NOMO-1 (cell line): ENCODE measurements at regions not wholly inside any gene's neighbourhood (a gene's known extent, or its start where the extent isn't known, plus 50 kb on each side); places are given as distances from the start of the nearest gene placed in this dataset.

Source experiments
- DNase-seq, 2 experiments: peaks; one replicate each; lab custom pipeline; 2025; ENCODE audit not compliant: unreplicated experiment in 2 of 2; lab: John Stamatoyannopoulos, UW

GRCh38 chr10:131519723-131520605 lies 208.4 kb upstream of the TCERG1L start:
- no peak for DNase-seq

- DNase-seq: no peak
These were observed 220.0 kb upstream of the TCERG1L start for GRCh38 chr10:131531265-131532190.

DNA sequence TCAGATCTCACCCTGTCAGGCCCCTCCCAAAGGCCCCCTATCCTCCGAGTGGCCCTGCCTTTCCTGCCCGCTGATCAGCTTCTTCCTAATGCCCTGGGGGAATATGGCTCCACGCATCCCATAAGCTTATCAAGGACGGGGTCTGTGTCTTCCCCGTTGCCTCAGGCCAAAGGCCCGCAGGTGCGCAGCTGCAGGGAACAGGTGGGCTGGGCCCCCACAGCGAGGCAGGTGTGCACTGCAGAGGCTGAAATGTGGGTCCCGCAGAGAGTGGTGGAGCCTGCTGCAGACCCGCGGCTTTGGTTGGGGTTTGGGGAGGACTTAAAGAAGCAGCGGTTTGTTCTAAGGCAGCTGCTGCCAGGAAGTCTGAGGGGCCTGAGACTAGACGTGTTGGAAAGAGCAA lies 220.8 kb upstream of the TCERG1L start:
- DNase-seq: no peak

GRCh38 chr10:131532745-131533341 lies 221.3 kb upstream of the TCERG1L start:
- no peak for DNase-seq

- no peak for DNase-seq
These were observed 222.5 kb upstream of the TCERG1L start for GRCh38 chr10:131533846-131534526.

DNA sequence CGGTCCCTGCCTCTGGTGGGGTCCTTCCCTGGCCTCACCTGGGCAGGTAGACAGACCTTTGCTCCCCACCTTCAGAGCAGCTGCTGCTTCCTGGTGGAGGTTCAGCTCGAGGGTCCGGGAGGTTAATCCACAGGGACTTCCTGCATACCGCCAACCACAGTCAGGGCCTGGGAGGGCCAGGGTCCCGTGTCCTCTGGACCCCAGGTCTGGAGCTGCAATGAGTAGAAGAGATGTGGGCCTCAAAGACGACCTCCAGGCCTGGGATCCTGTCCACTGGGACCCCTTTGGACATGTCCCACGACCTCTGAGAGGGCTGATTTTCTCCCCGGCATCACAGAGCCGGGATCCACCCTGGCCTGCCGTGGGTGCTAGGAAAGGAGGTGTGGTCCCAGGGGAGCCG lies 223.3 kb upstream of the TCERG1L start:
- DNase-seq: no peak

GRCh38 chr10:131536676-131537075 lies 225.2 kb upstream of the TCERG1L start:
- DNase-seq: no peak

DNA sequence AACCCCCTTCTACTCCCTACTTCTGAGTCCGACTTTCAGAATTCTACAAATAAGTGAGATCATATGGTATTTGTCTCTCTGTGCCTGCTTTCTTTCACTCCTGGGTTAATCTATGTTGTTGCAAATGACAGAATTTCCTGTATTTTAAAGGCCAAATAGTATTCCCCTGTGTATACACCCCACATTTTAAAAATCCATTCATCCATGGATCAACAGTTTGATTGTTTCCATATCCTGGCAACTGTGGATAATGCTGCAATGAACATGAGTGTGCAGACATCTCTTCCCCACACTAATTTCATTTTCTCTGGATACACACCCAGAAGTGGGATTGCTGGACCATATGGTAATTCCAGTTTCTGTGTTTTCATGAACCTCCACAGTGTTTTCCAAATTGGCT lies 225.8 kb upstream of the TCERG1L start:
- no peak for DNase-seq

DNA sequence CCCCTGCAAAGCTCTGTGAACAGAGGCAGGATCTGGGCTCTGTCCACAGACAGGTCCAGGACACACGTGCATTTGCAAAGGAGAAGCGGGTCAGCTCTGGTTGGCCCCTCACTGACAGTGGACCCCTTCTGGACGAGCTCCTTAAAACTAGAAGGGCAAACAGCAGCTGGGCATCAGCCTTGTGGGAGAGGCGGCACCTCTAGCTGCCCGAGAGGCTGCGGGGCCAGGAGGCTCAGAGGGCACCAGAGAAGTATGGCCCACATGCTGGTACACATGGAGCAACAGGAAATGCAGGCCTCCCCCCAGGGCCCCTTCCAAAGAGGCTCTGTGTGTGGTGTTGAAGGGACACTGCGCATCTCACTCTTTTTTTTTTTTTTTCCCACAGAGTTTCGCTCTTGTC lies 233.0 kb upstream of the TCERG1L start:
- DNase-seq: no peak

- DNase-seq: no peak
These were observed 234.7 kb upstream of the TCERG1L start for GRCh38 chr10:131546086-131546810.

GRCh38 chr10:131547129-131547799 lies 235.7 kb upstream of the TCERG1L start:
- no peak for DNase-seq

DNA sequence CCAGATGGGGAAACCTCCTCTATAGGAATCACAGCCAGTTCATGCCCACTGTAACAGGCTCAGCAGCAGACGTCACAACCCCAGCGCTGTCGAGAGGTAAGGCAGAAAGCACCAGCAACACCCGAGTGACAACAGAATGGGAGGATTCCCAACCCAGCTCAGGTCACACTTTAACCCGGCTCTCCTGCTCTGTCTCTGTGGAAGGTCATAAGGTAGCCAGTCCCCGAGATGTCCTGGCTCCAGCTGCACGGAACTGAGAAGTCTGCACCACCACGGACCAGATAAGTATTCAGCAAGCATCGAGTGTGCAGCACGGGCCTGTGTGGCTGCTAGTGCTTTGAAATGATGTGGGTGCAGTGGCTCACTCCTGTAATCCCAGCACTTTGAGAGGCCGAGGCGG lies 236.7 kb upstream of the TCERG1L start:
- no peak for DNase-seq

GRCh38 chr10:131549116-131549515 lies 237.6 kb upstream of the TCERG1L start:
- DNase-seq: no peak

DNA sequence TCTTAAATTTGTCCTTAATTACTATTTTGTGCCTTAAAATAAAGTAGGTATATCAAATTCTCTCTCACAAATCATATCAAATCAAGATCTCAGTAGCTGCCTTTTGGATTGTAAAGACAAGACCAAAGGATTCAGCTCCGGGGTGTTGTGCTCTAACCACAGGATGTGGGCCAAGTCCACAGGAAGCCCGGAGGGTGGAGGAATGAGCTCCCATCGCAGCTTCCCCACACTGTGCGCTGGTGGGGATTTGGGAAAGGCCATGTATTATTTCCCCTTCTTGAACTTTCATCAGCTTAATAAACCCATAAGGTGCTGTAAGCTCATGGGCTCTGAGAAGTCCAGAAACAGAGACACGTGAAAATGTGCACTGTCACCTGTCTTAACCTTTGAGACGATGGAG lies 241.6 kb upstream of the TCERG1L start:
- no peak for DNase-seq

GRCh38 chr10:131553581-131553980 lies 242.1 kb upstream of the TCERG1L start:
- no peak for DNase-seq

GRCh38 chr10:131554821-131555220 lies 243.3 kb upstream of the TCERG1L start:
- DNase-seq: no peak

DNA sequence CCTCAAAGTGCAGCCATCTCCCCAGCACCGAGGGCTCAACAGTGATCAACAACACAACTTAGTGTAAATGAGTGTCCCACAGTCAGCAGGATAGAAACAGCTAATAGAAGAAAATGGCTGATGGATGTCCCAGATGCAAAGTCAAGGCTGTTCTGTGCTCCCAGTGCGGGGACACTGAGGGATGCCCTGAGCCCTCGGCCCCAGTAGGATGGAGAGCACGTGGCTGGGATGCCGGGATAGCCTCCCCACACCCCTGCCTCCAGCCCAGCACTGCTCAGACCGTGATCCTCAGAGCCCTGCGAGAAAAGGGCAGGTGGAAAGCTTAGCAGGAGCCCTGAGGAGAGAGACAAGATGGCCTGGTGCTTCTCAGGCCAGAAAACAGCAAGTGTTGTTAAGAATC lies 243.9 kb upstream of the TCERG1L start:
- no peak for DNase-seq

DNA sequence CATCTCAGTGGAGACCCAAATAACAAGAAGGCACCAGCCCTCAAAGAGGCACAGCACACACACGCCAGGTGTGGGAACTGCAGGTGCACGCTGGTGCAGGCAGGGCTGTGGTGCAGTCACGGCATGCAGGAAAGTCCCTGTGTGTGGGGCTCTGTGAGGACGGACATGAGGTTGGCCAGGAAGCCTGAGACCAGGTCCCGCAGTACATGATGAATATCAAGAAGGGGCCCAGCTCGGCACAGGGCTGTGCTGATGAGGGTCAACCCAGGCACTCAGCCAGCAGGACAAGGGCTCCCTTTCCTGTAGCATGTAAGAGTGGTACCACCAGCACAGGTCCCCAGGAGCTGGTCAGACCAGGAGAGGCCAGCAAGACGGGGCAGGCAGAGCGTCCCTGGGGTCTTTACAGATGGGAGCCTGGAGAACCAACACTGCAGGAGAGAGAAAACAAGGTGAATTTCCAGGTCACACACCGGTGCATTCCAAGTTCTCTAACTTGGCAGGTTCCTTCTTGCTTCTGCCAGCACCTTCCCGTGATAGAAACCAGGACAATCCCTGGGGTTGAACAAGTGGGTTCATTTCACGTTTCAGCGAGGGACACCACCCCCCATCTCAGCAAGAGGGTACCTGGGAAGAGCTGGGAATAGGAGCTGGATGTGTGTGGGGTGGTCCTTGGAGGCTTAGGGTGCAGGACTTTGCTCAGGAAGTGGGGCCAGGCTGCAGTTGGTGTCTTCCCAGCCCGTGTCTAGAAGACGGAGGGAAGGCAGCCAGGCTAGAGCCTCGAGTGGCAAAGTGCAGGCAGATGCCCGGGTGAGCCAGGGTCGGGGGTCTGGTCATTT lies 244.8 kb upstream of the TCERG1L start:
- no peak for DNase-seq
